T-helper 2 cell treated with Interferon-gamma antibody and Interleukin-4, amounts not matched to agents 100 ng/mL and 5 ng/mL, for 36 hours (primary cell): ENCODE measurements at regions not wholly inside any gene's neighbourhood (a gene's known extent, or its start where the extent isn't known, plus 50 kb on each side); places are given as distances from the start of the nearest gene placed in this dataset.
"Not testable (repeated sequence)": the region's sequence is repeated elsewhere in the genome, so short reads cannot be mapped to it uniquely, and the experiment has no call there.

Experiments used
- intact Hi-C: fragments of 100-400 bp; cut with micrococcal nuclease; formaldehyde crosslinking; loops from one replicate; pipeline ENCODE4 v1.15.1; 2023

DNA sequence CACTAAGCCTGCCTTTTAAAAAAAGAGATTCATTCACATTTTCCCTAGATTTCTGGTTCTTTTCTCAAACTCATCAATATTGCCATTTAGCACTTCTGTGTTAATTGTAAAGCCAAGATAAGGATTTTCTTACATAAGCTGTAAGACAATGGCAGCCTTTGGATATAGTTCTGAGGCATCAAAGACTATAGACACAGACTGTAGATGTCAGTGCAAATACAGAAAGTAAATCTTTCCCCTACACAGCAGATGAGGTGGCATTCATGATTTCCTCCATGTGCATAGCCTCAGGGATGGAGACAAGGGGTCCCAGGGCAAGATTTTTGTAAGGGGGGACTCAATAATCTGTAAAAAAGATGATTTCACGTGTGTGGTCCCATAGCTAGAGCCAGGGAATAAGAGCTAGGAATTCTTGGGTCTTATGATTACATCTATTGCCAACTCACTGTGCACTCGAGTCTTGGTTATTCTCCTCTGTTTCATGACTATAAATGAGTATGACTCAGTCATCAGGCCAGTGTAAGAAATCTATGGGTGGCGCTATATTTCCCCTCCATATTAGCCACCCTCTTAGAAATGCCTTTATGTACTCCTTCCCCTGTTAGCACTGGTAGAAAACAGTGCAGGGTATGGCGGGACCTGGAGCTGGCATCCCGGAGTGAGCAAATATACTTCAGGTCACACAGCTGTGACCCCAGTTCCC is 207.5 kb downstream of the EXOC5 start:
- intact Hi-C loops: loop anchor here (10.0 kb wide), 2 partner anchors 234 to 566 kb away; no protein-coding TSS in a partner anchor

DNA sequence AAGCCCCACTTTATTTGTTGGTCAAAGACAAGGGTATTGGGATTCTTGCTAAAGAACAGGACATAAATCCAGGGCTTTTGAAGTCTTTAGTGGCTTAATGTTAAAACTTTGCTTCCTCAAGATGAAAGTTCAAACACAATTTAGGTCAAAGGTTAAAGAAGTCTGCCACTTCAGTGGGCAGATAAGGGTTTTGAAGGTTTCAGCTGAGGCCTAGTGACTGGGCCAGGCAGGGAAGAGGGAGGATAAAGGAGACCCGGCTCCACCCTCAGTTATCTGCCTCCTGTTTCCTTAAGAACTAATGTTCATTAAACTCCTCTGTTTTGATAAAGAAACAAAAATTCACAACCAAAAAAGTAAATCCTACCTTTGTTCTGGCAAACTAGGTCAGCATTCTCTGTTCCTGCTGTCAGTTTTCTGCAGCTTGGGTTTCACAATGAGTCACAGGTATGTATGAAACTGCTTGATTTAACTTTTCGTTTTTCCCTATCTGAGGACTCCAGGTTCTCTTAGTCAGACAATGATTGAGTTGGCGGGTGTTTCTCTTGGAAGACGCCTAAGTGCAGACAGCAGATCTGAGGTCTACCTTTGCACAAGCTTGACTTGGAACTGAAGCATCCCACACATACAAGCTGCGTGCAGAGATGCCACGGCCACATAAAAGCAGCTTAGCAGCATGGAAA is 208.3 kb downstream of the EXOC5 start:
- intact Hi-C loops: loop anchor here (10.0 kb wide), 2 partner anchors 234 to 566 kb away; no protein-coding TSS in a partner anchor

DNA sequence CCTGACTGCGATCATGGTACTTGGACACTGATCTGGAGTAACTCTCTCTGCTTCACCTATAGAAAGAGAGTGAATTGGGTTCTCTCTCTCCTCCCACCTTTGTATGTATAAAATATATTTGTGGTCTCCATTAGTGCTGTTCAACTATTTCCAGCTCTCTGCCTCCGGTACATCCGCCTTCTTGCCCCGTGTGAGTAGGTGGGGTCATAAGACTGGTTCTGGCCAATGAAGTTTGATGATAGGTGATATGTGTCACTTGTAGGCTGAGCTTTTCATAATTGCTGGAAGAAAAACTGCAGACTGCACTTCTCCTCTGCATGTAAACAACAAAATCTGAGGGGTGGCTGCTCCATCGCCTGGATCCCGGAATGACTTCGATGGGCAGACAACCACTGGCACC is 210.4 kb downstream of the EXOC5 start:
- intact Hi-C loops: no loop called here

DNA sequence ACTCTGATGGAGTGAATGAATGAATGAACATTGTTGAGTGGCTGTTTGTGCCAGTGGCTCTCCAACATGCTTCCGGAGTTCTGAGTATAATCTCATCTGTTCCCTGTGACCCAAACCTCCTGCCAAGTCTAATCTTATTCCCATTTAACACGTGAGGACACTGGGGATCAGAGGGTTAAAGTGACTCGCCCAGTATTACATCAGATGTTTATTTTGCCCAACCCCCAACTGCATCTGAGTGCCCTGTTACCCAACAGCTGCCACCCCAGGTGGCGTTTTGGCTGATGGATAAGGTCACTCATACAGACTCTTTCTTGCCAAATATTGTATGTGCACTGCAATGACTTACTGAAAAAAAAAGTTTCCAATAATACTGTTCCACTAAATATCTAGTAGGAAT is 210.9 kb downstream of the EXOC5 start:
- intact Hi-C loops: no loop called here

DNA sequence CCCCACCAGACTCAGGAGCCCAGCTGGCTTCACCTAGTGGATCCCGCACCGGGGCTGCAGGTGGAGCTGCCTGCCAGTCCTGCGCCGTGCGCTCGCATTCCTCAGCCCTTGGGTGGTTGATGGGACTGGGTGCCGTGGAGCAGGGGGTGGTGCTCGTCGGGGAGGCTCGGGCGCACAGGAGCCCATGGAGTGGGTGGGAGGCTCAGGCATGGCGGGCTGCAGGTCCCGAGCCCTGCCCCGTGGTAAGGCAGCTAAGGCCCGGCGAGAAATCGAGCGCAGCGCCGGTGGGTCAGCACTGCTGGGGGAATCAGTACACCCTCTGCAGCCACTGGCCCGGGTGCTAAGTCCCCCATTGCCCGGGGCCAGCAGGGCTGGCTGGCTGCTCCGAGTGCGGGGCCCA is 212.2 kb downstream of the EXOC5 start:
- intact Hi-C loops: not testable (repeated sequence)

DNA sequence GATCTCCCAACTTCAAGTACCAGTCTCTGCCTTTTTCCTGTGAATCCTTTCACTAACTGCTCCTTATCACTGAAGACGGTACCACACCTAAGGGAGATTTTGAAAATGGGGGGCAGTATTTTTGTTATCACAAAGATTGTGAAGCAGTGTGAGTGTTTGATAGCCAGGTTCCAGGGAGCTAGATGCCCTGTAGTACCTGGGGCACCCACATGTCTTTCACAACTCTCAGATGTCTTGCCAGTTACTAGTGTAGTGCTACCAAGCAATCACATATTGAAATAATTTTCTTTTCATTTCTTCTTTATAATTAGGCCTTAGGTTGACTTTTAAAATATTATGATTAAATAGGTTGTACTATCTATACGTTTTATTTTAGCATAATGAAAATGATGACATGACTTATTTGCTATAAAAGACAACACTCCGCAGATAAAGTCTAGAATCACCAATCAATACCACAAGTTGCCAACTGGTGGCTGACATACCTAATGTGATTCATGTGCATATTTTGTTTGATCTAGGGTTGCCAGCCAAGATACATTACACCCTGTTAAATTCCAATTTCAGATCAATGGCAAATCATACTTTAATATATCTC is 215.9 kb downstream of the EXOC5 start:
- intact Hi-C loops: no loop called here

DNA sequence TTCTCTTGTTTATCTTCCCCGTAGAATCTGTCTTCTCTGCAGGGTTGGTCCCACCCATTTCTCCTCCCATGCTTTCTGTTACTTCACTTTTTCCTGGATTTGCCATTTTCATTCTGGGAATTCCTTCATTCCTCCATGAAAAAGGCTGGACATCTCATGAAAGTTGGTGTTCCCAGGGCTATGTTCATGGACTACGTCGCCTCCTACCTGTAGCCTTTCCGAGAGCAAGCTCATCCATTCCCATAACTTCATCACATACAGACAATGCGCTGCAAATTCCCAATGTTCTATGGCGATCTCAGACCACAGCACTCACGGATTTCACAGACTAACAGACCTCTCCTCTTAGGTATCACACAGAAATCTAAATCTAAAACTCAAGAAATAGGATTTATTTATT is 217.1 kb downstream of the EXOC5 start:
- intact Hi-C loops: no loop called here

DNA sequence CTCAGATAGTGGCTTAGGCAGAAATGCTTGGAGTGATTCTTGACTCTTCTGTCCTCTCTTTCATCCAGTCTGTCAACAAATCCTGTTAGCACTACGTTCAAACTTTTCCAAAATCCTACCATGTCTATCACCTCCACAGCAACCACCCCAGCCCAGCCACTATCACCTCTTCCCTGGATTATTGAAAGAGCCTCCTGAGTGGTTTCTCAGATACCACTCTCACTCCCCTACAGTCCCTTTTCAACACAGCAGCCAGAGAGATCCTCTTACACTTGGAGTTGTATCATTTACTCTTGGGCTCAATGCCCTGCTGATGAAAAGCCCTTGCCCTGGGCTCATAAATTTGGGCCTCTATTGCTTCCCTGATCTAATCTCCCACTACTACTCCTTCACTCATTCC is 218.9 kb downstream of the EXOC5 start:
- intact Hi-C loops: no loop called here

DNA sequence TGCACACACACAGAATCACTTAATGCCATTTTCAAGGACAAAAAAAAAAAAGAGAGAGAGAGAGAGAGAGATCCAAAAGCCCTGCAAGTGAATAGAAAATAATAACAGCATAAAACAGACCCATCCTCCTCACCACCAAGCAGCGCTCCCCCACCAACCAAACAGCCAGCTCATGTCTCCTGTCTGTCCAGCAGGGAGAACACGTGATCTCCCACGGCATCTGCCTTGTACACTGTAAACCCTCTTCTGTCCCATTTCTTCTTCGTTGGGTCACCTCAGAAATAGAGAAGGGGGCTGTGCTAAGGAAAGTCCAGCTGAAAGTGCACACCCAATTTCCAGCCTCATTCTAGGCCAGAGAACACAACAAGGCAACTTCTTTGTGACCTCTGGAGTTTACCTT is 222.5 kb downstream of the EXOC5 start:
- intact Hi-C loops: no loop called here

DNA sequence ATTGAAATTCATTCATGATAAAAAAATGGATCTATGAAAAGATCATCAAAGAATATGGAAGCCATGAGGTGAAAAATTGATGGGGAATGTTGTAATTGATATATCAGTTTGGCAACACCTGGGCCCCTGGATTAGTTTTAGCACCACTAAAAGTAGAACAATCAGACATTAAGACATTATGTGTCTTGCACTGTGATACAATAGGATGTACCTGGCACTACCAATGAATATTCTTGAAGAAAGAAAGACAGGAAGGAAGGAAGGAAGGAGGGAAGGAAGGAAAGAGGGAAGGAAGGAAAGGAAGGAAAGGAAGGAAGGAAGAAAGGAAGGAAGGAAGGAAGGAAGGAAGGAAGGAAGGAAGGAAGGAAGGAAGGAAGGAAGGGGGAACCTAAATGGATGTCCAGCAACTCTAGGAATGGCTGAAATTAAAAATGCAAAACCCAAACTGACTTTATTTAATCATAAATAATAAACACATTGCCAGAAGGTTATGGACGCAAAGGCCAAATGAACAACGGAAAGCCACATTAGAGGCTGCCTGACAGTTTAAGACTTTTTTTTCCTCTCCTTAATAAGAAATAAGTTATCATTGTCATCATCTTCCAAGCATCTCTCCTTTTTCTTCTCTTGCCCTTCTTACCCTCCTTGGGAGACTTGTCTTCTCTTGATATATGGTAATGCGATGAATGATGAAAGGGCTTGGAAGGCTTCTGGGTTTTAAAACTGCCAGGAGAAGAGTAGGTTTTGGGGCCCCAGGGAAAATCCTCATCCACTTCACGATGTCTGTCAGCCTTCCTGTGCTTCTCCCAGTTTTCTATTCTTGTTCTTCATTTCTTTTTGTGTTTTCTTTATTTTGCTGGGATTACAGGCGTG is 224.4 kb downstream of the EXOC5 start:
- intact Hi-C loops: not testable (repeated sequence)

DNA sequence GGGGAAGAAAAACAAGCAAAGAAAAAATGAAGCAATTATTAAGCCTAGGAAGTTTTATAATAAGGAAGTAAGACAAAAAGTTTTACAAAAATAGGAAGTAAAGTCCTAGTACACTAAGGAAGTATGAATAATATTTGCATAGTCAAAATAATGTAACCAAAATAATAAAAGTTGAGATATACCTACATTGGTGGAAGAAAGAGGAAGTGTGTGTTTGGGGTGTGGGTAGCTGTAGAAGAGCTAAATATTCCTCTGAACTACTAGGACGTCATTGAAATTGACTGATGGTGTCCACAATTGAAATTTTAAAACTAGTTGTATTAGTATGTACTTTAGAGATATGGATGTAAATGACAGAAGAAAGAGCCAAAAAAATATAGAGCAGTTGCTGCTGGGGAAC is 228.4 kb upstream of the OTX2 start:
- intact Hi-C loops: no loop called here

DNA sequence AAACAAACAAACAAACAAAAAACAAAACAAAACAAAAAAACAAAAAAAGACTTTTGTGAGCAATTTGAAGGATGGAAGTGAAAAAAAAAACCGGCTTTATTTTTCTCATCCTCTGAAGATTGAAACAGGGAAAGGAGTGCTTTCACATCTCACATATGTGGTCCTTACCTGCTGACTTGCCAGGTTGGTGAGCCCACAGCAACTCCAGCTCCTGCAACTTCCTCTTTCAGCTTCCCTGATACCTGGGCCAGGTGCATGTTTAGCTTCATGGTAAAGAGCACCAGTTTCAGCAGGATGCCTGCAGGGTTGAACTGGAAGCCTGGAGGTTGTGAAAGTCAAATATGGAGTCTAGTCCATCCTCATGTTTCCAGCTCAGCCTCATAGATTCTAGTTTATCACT is 221.2 kb upstream of the OTX2 start:
- intact Hi-C loops: no loop called here

DNA sequence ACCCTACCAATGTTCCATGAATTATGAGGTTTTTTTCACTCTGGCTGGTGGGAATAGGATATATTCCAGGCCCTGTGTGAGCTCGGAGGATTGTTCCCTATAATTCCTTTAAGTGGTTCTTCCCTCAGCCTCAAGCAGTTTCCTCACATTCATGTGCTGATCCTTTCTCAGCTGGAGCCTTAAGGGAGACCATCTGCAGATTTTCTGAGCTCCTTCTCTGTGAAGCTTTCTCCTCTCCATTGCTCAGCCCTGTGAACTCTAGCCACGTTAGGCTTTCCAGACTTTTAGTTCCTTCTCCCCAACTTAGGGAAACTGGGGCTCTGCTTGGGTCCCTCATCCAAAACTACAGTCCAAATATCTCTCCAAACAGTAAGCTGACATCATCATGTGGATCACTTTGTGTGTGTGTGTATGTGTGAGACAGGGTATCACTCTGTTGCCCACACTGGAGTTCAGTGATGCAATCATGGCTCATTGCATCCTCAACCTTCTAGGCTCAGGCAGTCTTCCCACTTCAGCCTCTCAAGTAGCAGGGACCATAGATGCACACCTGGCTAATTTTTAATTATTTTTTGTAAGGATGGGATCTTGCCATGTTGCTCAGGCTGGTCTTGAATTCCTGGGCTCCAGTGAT is 219.5 kb upstream of the OTX2 start:
- intact Hi-C loops: no loop called here

DNA sequence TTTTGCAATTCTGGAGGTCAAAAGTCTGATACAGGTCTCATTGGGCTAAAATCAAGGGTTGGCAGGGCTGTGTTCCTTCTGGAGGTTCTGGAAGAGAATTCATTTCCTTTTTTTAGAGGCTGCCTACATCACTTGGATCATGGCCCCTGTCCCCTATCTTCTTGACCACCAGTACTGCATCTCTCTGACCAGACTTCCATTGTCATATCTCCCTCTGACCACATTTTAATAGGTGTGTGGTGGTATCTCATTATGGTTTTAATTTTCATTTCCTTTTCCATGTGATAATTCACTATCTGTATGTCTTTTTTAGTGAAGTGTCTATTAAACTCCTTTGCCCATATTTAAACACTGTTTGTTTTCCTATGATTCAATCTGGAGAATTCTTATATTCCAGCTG is 215.2 kb upstream of the OTX2 start:
- intact Hi-C loops: no loop called here

DNA sequence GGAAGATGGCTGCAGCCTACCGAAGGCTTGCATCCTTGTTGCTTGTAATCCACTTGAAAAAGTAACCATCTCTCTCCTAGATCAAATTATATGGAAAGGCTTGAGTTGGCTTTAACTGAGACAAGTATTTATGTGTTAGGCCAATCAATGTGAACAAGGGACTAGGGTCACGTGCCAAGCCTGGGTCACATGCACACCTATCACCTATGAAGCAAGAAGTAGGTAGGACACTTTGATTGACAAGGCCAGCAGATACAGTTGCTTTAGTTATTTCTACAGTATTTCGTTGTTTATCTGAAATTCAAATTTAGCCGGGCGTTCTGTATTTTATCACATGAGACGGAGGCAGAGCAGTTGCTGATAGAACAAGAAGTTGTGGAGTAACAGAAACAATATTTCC is 212.3 kb upstream of the OTX2 start:
- intact Hi-C loops: no loop called here

DNA sequence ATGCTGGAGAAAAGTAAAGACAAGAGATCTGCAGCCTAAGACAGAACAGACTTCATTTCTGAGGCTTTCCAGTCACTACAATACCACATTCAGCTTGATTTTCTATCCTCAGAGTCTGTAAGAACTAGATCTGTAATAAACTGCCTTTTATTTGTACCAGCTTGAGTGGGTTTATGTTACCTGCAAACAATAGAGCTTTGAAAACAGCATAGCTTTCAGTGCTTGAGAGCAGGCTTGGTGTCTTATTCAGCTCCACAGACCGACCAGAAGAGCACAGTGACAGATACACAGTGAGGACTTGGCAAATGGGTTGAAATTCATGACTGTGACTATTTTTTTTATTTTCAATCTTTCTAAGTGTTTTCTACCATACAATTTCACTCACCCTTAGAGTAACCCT is 207.8 kb upstream of the OTX2 start:
- intact Hi-C loops: no loop called here

DNA sequence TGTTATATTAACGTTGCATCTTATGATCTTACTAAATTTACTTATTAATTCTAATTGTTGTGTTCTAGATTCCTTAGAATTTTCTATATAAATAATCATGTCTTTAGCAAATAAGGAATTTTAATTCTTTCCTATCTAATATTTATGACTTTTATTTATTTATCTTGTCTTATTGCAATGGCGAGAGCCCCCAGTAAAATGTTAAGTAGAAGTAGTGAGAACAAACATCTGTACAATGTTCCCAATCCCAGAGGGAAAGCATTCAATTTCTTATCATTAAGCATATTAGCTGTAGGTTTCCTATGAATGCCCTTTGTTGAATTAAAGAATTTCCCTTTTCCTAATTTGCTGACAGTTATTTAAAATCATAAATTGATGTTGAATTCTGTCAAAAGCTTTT is 203.7 kb upstream of the OTX2 start:
- intact Hi-C loops: no loop called here

DNA sequence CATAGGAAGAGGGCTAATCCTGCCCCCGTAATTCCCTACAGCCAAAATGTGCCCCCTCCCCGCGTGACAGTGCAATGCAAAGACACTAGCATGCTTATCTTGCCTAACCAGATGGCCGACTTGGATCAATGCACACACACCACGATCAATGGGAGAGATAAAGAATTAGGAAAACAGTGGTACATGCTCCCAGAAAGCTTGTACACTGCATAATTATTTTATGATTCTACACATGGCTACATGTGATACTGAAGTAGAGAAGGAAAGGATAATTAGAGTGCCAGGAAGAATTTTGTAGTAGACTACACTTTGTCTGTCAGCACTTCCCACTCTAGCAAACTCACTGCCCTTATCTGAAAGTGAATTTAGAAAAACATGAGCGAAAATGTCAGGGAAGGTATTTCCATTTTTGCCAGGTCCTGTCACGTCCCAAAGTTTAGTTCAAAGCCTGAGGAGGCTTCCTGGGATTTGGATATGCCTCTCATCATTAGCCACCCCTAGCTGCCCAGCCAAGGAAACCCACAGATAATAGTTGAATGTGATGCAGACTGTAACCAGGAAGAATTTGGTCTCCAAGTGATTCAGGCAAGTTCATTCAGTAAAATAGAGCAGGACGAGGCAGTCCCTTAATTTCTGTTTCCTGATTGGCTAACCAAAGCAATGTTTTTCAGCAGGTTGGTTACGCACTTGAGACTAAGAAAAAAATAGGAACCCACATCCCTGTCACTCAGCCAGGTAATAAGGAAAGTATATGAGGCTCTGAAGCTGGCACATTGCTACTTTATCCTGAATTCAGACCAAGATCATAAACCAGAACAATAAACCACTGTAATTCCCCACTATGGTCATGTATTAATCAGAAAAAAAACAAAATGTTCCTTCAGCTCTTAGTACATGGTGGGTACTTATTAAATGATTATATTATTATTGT is 199.6 kb upstream of the OTX2 start:
- intact Hi-C loops: no loop called here

DNA sequence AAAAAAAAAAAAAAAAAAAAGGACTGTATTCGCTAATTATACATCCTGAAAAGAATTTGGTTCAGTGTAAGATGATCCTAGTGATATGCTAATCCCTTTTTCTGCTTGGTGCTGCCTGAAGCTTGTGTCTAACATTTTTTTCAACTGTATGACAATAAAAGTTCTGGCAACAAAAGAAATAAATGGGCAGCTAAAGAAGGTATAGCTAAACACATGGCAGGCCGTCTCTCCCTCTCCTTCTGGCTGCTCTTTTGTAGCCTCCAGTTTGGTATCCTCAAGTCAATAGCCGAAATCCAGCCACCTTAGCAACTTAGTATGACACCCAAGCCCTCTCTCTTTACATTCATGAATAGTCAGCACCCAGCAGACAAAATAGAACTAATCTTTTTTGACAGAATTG is 198.3 kb upstream of the OTX2 start:
- intact Hi-C loops: no loop called here

DNA sequence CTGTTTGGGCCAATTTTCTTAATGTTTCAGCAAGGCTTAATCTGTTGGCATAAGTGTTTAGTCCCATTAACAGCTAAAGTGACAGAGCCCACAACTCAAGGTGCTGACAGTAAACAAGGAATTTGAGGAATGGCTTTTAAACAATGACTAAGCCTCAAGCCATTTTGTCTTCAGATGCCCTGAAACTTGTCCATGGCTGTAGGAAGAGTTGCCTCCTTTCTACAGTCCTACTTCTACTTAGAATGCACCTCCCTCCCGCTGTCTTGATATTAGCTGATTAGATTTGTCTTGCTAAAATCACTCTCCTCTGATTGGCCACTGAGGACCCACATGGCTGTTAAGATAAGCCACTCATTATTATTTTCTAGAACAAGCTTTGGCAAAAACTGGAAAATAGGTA is 188.4 kb upstream of the OTX2 start:
- intact Hi-C loops: no loop called here
